A549 (cell line): ENCODE measurements at regions not wholly inside any gene's neighbourhood (a gene's known extent, or its start where the extent isn't known, plus 50 kb on each side); places are given as distances from the start of the nearest gene placed in this dataset.

Experiments used
- MAFK ChIP-seq: fragments of 450-650 bp; IDR thresholded peaks from 2 replicates; pipeline ENCODE4 v1.6.1; 2014; ENCODE audit not compliant: partially characterized antibody
- POLR2A ChIP-seq: IDR thresholded peaks from 2 replicates; pipeline ENCODE4 v1.6.1; 2012; ENCODE audit warnings: mild to moderate bottlenecking, low read length
- TF ChIP-seq, protein P1 (sequence below): fragments of 200-600 bp; sonication (generic); IDR thresholded peaks from 2 replicates; pipeline ENCODE4 v1.6.1; 2016; ENCODE audit warnings: antibody characterized with exemption, mild to moderate bottlenecking, moderate library complexity

DNA sequence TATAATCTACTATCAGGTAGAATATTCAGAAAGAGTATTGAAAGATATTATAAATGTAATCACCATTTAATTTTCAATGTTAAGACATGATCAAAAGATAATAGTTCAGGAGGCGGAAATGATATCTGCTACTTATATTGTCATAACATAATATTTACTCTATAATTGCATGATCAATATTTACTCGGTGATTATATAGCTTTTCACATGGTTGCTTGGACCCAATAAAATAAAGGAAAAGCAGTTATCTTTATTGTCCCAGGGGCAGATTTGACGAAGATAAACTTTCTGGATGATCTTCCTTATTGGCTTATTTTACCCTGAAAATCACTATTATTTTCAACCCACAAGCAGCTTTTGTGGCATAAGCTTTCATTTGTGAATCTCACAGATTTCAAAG lies 350.4 kb downstream of the HACE1 start:
- TF ChIP-seq, protein P1, sequence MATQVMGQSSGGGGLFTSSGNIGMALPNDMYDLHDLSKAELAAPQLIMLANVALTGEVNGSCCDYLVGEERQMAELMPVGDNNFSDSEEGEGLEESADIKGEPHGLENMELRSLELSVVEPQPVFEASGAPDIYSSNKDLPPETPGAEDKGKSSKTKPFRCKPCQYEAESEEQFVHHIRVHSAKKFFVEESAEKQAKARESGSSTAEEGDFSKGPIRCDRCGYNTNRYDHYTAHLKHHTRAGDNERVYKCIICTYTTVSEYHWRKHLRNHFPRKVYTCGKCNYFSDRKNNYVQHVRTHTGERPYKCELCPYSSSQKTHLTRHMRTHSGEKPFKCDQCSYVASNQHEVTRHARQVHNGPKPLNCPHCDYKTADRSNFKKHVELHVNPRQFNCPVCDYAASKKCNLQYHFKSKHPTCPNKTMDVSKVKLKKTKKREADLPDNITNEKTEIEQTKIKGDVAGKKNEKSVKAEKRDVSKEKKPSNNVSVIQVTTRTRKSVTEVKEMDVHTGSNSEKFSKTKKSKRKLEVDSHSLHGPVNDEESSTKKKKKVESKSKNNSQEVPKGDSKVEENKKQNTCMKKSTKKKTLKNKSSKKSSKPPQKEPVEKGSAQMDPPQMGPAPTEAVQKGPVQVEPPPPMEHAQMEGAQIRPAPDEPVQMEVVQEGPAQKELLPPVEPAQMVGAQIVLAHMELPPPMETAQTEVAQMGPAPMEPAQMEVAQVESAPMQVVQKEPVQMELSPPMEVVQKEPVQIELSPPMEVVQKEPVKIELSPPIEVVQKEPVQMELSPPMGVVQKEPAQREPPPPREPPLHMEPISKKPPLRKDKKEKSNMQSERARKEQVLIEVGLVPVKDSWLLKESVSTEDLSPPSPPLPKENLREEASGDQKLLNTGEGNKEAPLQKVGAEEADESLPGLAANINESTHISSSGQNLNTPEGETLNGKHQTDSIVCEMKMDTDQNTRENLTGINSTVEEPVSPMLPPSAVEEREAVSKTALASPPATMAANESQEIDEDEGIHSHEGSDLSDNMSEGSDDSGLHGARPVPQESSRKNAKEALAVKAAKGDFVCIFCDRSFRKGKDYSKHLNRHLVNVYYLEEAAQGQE = no peak
- TF ChIP-seq MAFK (no peak), POLR2A (no peak)
